RWPE1 (cell line): ENCODE measurements at regions not wholly inside any gene's neighbourhood (a gene's known extent, or its start where the extent isn't known, plus 50 kb on each side); places are given as distances from the start of the nearest gene placed in this dataset.

Source experiments
- CTCF ChIA-PET: fragments of 350-600 bp; sonication (Branson Sonifier 250); formaldehyde crosslinking; extraction: SDS; loops from one replicate; lab custom pipeline; 2021; lab: Yijun Ruan, JAX
- POLR2A ChIA-PET: fragments of 400-600 bp; formaldehyde crosslinking; extraction: SDS; loops from one replicate; lab custom pipeline; 2020; ENCODE audit warnings: antibody characterized with exemption; ENCODE audit not compliant: low non-redundant PET; lab: Yijun Ruan, JAX
- DNase-seq: peaks from one replicate; pipeline ENCODE4 v3.0.0; 2012; ENCODE audit warnings: low spot score
- H3K27ac ChIP-seq: fragments of 450-650 bp; 2 replicates; pipeline ENCODE4 v1.5.1; 2017
- CTCF ChIP-seq: fragments of 450-650 bp; conservative IDR thresholded peaks from 2 replicates; pipeline ENCODE4 v1.5.1; 2017; ENCODE audit warnings: low read depth, mild to moderate bottlenecking

GRCh38 chr7:340979-341694, 51.2 kb downstream of the FOXL3 start:
- H3K27ac ChIP-seq = no peak overlapping the region
- ChIA-PET POLR2A (interaction anchor here (0.6 kb wide), 1 partner anchor 1629 kb away, joined by 3 read pairs; no protein-coding TSS in a partner anchor), CTCF (interaction anchor here (1.2 kb wide), 1 partner anchor 8 kb away, joined by 4 read pairs; no protein-coding TSS in a partner anchor)
- no peak for DNase-seq
- TF ChIP-seq CTCF = no peak

- no peak for TF ChIP-seq CTCF
- H3K27ac ChIP-seq = no peak overlapping the region
- ChIA-PET POLR2A (interaction anchor here (0.6 kb wide), 1 partner anchor 1628 kb away, joined by 3 read pairs; no protein-coding TSS in a partner anchor), CTCF (interaction anchor here (1.2 kb wide), 1 partner anchor 9 kb away, joined by 4 read pairs; no protein-coding TSS in a partner anchor)
- DNase-seq = no peak
Observed at GRCh38 chr7:341841-342638, 52.1 kb downstream of the FOXL3 start.

- CTCF ChIA-PET = interaction anchor here (1.2 kb wide), 1 partner anchor 10 kb away, joined by 4 read pairs; no protein-coding TSS in a partner anchor
- POLR2A ChIA-PET = no interaction called here
- no peak for TF ChIP-seq CTCF
- H3K27ac ChIP-seq = no peak overlapping the region
- no peak for DNase-seq
Observed at GRCh38 chr7:342681-343216, 52.8 kb downstream of the FOXL3 start.

- CTCF ChIA-PET = no interaction called here
- no peak for DNase-seq
- no peak overlapping the region for H3K27ac ChIP-seq
- TF ChIP-seq CTCF = no peak
- POLR2A ChIA-PET = no interaction called here
Observed at GRCh38 chr7:343227-343822, 53.4 kb downstream of the FOXL3 start.

GRCh38 chr7:343864-344607, 54.1 kb downstream of the FOXL3 start:
- no peak for TF ChIP-seq CTCF
- ChIA-PET CTCF (interaction anchor here (0.9 kb wide), 1 partner anchor 11 kb away, joined by 3 read pairs; no protein-coding TSS in a partner anchor), POLR2A (no interaction called here)
- no peak overlapping the region for H3K27ac ChIP-seq
- no peak for DNase-seq
